ENCODE measurements at regions not wholly inside any gene's neighbourhood (a gene's known extent, or its start where the extent isn't known, plus 50 kb on each side); places are given as distances from the start of the nearest gene placed in this dataset.

GRCh38 chr1:17911791-17912190 is 156.7 kb downstream of the ACTL8 start:
- Histone ChIP-seq H3K36me3 (ENCODE audit: insufficient read depth, low read length, poor library complexity, severe bottlenecking) (no peaks in the 10 kb centered on the region), H3K27me3 (replicated peaks; ENCODE audit: insufficient read depth, low read depth, low read length, poor library complexity) (peaks cover 67% of the 10 kb centered on the region), H3K27ac (ENCODE audit: low read depth, low read length, poor library complexity, severe bottlenecking) (no peak overlapping the region), H3K9me3 (ENCODE audit: low read depth, low read length, poor library complexity, severe bottlenecking) (no peaks in the 10 kb centered on the region), H3K4me1 (ENCODE audit: insufficient read depth, low read length, poor library complexity, severe bottlenecking) (no peaks in the 10 kb centered on the region), H3K4me3 (ENCODE audit: low read depth, low read length, poor library complexity, severe bottlenecking) (no peak overlapping the region)
- ChIA-PET POLR2A (ENCODE audit: low non-redundant PET) (no interaction called here), CTCF (no interaction called here)
- intact Hi-C loops (cut with micrococcal nuclease; ENCODE audit: unreplicated experiment) = no loop called here
- DNase-seq (ENCODE audit: low spot score) = no peak
- TF ChIP-seq, protein P1, sequence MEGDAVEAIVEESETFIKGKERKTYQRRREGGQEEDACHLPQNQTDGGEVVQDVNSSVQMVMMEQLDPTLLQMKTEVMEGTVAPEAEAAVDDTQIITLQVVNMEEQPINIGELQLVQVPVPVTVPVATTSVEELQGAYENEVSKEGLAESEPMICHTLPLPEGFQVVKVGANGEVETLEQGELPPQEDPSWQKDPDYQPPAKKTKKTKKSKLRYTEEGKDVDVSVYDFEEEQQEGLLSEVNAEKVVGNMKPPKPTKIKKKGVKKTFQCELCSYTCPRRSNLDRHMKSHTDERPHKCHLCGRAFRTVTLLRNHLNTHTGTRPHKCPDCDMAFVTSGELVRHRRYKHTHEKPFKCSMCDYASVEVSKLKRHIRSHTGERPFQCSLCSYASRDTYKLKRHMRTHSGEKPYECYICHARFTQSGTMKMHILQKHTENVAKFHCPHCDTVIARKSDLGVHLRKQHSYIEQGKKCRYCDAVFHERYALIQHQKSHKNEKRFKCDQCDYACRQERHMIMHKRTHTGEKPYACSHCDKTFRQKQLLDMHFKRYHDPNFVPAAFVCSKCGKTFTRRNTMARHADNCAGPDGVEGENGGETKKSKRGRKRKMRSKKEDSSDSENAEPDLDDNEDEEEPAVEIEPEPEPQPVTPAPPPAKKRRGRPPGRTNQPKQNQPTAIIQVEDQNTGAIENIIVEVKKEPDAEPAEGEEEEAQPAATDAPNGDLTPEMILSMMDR (conservative IDR thresholded peaks at IDR 0.05; ENCODE audit: low read depth, low read length) = no peak
- TF ChIP-seq EZH2 (IDR thresholded peaks at IDR 0.05; ENCODE audit: borderline replicate concordance, low read depth, low read length, poor library complexity, severe bottlenecking) = no peak
- no TSS peak for BruUV-seq (replicated peaks)

GRCh38 chr1:17912491-17912890 is 157.4 kb downstream of the ACTL8 start:
- Histone ChIP-seq H3K36me3 (ENCODE audit: insufficient read depth, low read length, poor library complexity, severe bottlenecking) (no peaks in the 10 kb centered on the region), H3K27ac (ENCODE audit: low read depth, low read length, poor library complexity, severe bottlenecking) (no peak overlapping the region), H3K27me3 (replicated peaks; ENCODE audit: insufficient read depth, low read depth, low read length, poor library complexity) (peaks cover 71% of the 10 kb centered on the region), H3K9me3 (ENCODE audit: low read depth, low read length, poor library complexity, severe bottlenecking) (no peaks in the 10 kb centered on the region), H3K4me3 (ENCODE audit: low read depth, low read length, poor library complexity, severe bottlenecking) (no peak overlapping the region), H3K4me1 (ENCODE audit: insufficient read depth, low read length, poor library complexity, severe bottlenecking) (no peaks in the 10 kb centered on the region)
- no peak for DNase-seq (ENCODE audit: low spot score)
- POLR2A ChIA-PET (ENCODE audit: low non-redundant PET) = no interaction called here
- TF ChIP-seq, protein P1 (conservative IDR thresholded peaks at IDR 0.05; ENCODE audit: low read depth, low read length) = no peak
- no peak for TF ChIP-seq EZH2 (IDR thresholded peaks at IDR 0.05; ENCODE audit: borderline replicate concordance, low read depth, low read length, poor library complexity, severe bottlenecking)
- CTCF ChIA-PET = no interaction called here
- BruUV-seq (replicated peaks) = no TSS peak
- intact Hi-C loops (cut with micrococcal nuclease; ENCODE audit: unreplicated experiment) = no loop called here

DNA sequence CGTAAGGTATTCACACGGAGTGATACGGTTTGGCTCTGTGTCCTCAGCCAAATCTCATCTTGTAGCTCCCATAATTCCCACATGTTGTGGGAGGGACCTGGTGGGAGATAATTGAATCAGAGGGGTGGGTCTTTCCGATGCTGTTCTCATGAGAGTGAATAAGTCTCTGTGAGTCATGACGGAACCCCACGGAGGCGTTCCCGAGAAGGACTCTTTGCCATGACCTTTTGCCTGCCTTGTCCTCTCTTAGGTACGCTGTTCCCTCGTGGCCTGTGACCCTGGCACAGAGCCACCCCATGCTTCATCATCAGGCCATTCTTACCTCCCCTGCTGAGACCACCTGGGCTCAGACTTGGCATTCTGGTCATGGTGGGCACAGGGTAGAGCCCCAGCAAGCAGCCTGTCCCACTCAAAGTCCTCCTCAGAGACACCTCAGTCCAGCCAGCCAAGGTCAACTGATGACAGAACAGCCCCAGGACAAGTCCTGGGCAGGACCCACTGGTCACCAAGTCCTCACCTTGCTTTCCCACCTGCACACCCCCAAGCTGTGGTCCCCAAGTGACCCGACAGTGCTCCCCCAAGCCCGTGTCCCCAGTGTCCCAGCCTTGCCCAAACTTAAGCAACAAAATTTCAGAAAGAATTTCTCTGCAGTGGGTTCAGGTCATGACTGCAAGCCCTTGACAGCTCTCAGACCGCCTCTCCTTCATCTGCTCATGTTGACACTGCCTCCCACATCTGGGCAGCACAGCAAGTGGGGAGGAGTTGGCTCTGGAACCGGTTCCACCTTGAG is 158.4 kb downstream of the ACTL8 start:
- Histone ChIP-seq H3K27ac (ENCODE audit: low read depth, low read length, poor library complexity, severe bottlenecking) (no peak overlapping the region), H3K27me3 (replicated peaks; ENCODE audit: insufficient read depth, low read depth, low read length, poor library complexity) (peaks cover 63% of the 10 kb centered on the region), H3K4me3 (ENCODE audit: low read depth, low read length, poor library complexity, severe bottlenecking) (no peak overlapping the region), H3K9me3 (ENCODE audit: low read depth, low read length, poor library complexity, severe bottlenecking) (no peaks in the 10 kb centered on the region), H3K36me3 (ENCODE audit: insufficient read depth, low read length, poor library complexity, severe bottlenecking) (no peaks in the 10 kb centered on the region), H3K4me1 (ENCODE audit: insufficient read depth, low read length, poor library complexity, severe bottlenecking) (no peaks in the 10 kb centered on the region)
- CTCF ChIA-PET = no interaction called here
- DNase-seq (ENCODE audit: low spot score) = no peak
- POLR2A ChIA-PET (ENCODE audit: low non-redundant PET) = no interaction called here
- no peak for TF ChIP-seq EZH2 (IDR thresholded peaks at IDR 0.05; ENCODE audit: borderline replicate concordance, low read depth, low read length, poor library complexity, severe bottlenecking)
- TF ChIP-seq, protein P1 (conservative IDR thresholded peaks at IDR 0.05; ENCODE audit: low read depth, low read length) = no peak
- BruUV-seq (replicated peaks) = no TSS peak
- intact Hi-C loops (cut with micrococcal nuclease; ENCODE audit: unreplicated experiment) = no loop called here
